HEK293T (cell line): ENCODE measurements at regions not wholly inside any gene's neighbourhood (a gene's known extent, or its start where the extent isn't known, plus 50 kb on each side); places are given as distances from the start of the nearest gene placed in this dataset.

Source experiments
- ARNT ChIP-seq: fragments of 450-650 bp; IDR thresholded peaks from 2 replicates; pipeline ENCODE4 v1.6.1; 2017; ENCODE audit warnings: mild to moderate bottlenecking
- FOXM1 ChIP-seq: fragments of 450-650 bp; IDR thresholded peaks from 2 replicates; pipeline ENCODE4 v1.6.1; 2017; ENCODE audit warnings: mild to moderate bottlenecking, borderline replicate concordance
- HDGF ChIP-seq: fragments of 450-650 bp; IDR thresholded peaks from 2 replicates; pipeline ENCODE4 v1.6.1; 2017; ENCODE audit warnings: antibody characterized with exemption, borderline replicate concordance
- PKNOX1 ChIP-seq: fragments of 450-650 bp; IDR thresholded peaks from 2 replicates; pipeline ENCODE4 v1.6.1; 2016
- SP1 ChIP-seq: fragments of 450-650 bp; IDR thresholded peaks from 2 replicates; pipeline ENCODE4 v1.6.1; 2017
- SUZ12 ChIP-seq: fragments of 450-650 bp; IDR thresholded peaks from 2 replicates; pipeline ENCODE4 v1.6.1; 2016; ENCODE audit warnings: mild to moderate bottlenecking

- TF ChIP-seq ARNT (no peak), SP1 (no peak), HDGF (no peak), FOXM1 (no peak), PKNOX1 (no peak), SUZ12 (no peak)
These were observed 434.1 kb downstream of the RFPL4B start for GRCh38 chr6:112781241-112781640.
